ENCODE measurements at regions not wholly inside any gene's neighbourhood (a gene's known extent, or its start where the extent isn't known, plus 50 kb on each side); places are given as distances from the start of the nearest gene placed in this dataset.

- no peak overlapping the region for H3K4me2 ChIP-seq (ENCODE audit: insufficient read depth, low read length)
- H3K36me3 ChIP-seq (ENCODE audit: control insufficient read depth in 2 of 2, extremely low read depth in 1 of 2, insufficient read depth in 2 of 2, low read length in 2 of 2): no peaks in the 10 kb centered on the region
- no TSS peak for BruUV-seq (replicated peaks)
- FAIRE-seq (no peak), DNase-seq (ENCODE audit: low read depth, low spot score) (no peak)
- H4K20me1 ChIP-seq (replicated peaks; ENCODE audit: control insufficient read depth, extremely low read depth, insufficient read depth, low read length): no peaks in the 10 kb centered on the region
- H3K27ac ChIP-seq (ENCODE audit: insufficient read depth, low read depth, low read length): no peak overlapping the region
- no peak overlapping the region for H3K9ac ChIP-seq (replicated peaks; ENCODE audit: extremely low read depth, insufficient read depth, low read length)
- H3K4me1 ChIP-seq (ENCODE audit: control insufficient read depth, extremely low read depth, insufficient read depth, low read length): no peaks in the 10 kb centered on the region
- TF ChIP-seq MYC (IDR thresholded peaks at IDR 0.05; ENCODE audit: low read depth, low read length) (no peak), JUN (IDR thresholded peaks at IDR 0.05; ENCODE audit: borderline replicate concordance, insufficient read depth, insufficient read length, low read depth) (no peak), POLR2AphosphoS5 (IDR thresholded peaks at IDR 0.05; ENCODE audit: insufficient read depth, low read depth, low read length) (no peak), POLR2A (IDR thresholded peaks at IDR 0.05; ENCODE audit: low read depth, low read length) (no peak), EZH2 (IDR thresholded peaks at IDR 0.05; ENCODE audit: borderline replicate concordance, low read depth, low read length, severe bottlenecking) (no peak), CTCF (IDR thresholded peaks at IDR 0.05; ENCODE audit: extremely low read depth in 1 of 2, insufficient read depth in 1 of 2, low read depth in 1 of 2, low read length in 2 of 2) (no peak), MAX (IDR thresholded peaks at IDR 0.05; ENCODE audit: insufficient read depth, insufficient read length) (no peak), GATA2 (IDR thresholded peaks at IDR 0.05; ENCODE audit: insufficient read depth, insufficient read length, low read depth, low read length) (no peak), FOS (IDR thresholded peaks at IDR 0.05; ENCODE audit: borderline replicate concordance, insufficient read depth, low read length) (no peak)
- H3K9me1 ChIP-seq (replicated peaks; ENCODE audit: control insufficient read depth, extremely low read depth, insufficient read depth, low read length): no peaks in the 10 kb centered on the region
- no peaks in the 10 kb centered on the region for H3K27me3 ChIP-seq (ENCODE audit: control insufficient read depth in 2 of 2, insufficient read depth in 2 of 2, low read length in 2 of 2)
- intact Hi-C loops (cut with micrococcal nuclease) (no loop called here), dilution Hi-C loops (cut with MboI; ENCODE audit: extremely low pct_ligation_motif_present, low sequenced_read_pairs) (no loop called here)
- CTCF ChIA-PET: no interaction called here
- no peak overlapping the region for H3K4me3 ChIP-seq (replicated peaks in 1 of 3; ENCODE audit: insufficient read depth in 1 of 3, low read depth in 1 of 3, low read length in 3 of 3)
- H3K79me2 ChIP-seq (ENCODE audit: control insufficient read depth, insufficient read depth, low read length): no peaks in the 10 kb centered on the region
- POLR2A ChIA-PET: no interaction called here
- H3K9me3 ChIP-seq (replicated peaks; ENCODE audit: control insufficient read depth, insufficient read depth, low read length): peaks cover 8% of the 10 kb centered on the region
- H2AFZ ChIP-seq (ENCODE audit: low read depth, low read length): no peak overlapping the region
Observed at GRCh38 chr5:118211606-118212005, 776.7 kb downstream of the DTWD2 start.
